Stimulated activated naive CD8-positive, alpha-beta T cell treated with anti-CD3 and anti-CD28 coated beads, Interleukin-15, Interleukin-2, amounts not matched to agents 100 ng/mL and 50 ng/mL, for 24 hours (primary cell): ENCODE measurements at regions not wholly inside any gene's neighbourhood (a gene's known extent, or its start where the extent isn't known, plus 50 kb on each side); places are given as distances from the start of the nearest gene placed in this dataset.
A peak's percentile ranks its signal among the peaks of the same experiment; 100 is the strongest.
"Not testable (repeated sequence)": the region's sequence is repeated elsewhere in the genome, so short reads cannot be mapped to it uniquely, and the experiment has no call there.

ENCODE experiments used
- H3K27ac Mint-ChIP-seq: one replicate; pipeline ENCODE4 v1.8.0; 2021; ENCODE audit warnings: mild to moderate bottlenecking, mixed read lengths
- H3K27me3 Mint-ChIP-seq: one replicate; pipeline ENCODE4 v1.8.0; 2021; ENCODE audit warnings: mixed read lengths
- H3K36me3 Mint-ChIP-seq: one replicate; pipeline ENCODE4 v1.8.0; 2021; ENCODE audit warnings: low read depth, mixed read lengths
- H3K4me1 Mint-ChIP-seq: one replicate; pipeline ENCODE4 v1.8.0; 2021; ENCODE audit warnings: low read depth, mixed read lengths
- H3K4me3 Mint-ChIP-seq: one replicate; pipeline ENCODE4 v1.8.0; 2021; ENCODE audit warnings: mild to moderate bottlenecking, mixed read lengths
- H3K9me3 Mint-ChIP-seq: one replicate; pipeline ENCODE4 v1.8.0; 2021; ENCODE audit warnings: mixed read lengths

DNA sequence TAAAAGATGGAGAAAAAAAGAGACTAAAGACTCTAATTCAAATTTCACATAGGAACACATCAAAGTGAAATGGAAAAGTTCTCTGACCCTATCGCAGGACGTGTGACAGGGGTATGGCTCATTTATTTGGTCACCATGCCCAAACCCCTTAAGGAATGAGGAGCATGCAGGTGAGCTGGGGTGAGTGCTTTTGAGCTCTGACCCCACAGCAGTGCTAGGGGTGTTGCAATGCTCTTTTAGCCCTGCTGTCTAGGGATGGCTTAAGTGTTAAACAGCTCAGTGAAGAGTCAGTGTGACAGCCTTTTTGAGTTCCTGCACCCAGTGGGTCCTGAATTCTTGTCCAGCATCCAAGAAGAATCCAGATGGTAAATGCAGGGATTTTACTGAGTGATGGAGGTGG, 143.0 kb upstream of the ANKRD55 start:
- no peaks in the 10 kb centered on the region for H3K36me3 Mint-ChIP-seq
- no peak overlapping the region for H3K4me3 Mint-ChIP-seq
- no peaks in the 10 kb centered on the region for H3K27me3 Mint-ChIP-seq
- peaks cover 3% of the 10 kb centered on the region for H3K9me3 Mint-ChIP-seq
- no peak overlapping the region for H3K27ac Mint-ChIP-seq
- H3K4me1 Mint-ChIP-seq: no peaks in the 10 kb centered on the region

DNA sequence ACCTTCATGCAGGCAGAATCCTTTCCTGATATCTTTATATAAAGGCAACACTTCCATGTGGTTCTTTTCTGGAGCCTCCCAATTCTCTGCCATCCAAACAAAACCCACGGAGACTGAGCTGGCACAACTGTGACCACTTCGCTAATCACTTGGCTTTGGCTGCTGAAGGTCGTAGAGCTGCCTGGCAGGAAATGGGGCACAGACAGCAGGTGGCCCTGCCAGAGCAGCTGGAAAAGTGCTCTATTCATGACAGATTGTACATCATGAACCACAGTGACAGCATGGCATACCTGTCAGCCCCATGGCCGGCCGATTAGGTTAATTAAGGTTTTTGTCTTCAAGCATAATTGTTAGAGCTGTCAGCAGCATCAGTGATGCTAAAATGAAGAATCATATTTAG, 141.9 kb upstream of the ANKRD55 start:
- peaks cover 3% of the 10 kb centered on the region for H3K9me3 Mint-ChIP-seq
- no peak overlapping the region for H3K27ac Mint-ChIP-seq
- H3K27me3 Mint-ChIP-seq: no peaks in the 10 kb centered on the region
- H3K4me3 Mint-ChIP-seq: no peak overlapping the region
- no peaks in the 10 kb centered on the region for H3K36me3 Mint-ChIP-seq
- no peaks in the 10 kb centered on the region for H3K4me1 Mint-ChIP-seq

DNA sequence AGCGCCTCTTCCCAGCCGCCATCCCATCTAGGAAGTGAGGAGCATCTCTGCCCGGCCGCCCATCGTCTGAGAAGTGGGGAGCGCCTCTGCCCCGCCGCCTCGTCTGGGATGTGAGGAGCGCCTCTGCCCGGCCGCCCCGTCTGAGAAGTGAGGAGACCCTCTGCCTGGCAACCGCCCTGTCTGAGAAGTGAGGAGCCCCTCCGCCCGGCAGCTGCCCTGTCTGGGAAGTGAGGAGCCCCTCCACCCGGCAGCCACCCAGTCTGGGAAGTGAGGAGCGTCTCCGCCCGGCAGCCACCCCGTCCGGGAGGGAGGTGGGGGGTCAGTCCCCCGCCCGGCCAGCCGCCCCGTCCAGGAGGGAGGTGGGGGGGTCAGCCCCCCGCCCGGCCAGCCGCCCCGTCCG, 139.4 kb upstream of the ANKRD55 start:
- H3K4me1 Mint-ChIP-seq, H3K4me3 Mint-ChIP-seq, H3K9me3 Mint-ChIP-seq, H3K36me3 Mint-ChIP-seq, H3K27me3 Mint-ChIP-seq, H3K27ac Mint-ChIP-seq: not testable (repeated sequence)

DNA sequence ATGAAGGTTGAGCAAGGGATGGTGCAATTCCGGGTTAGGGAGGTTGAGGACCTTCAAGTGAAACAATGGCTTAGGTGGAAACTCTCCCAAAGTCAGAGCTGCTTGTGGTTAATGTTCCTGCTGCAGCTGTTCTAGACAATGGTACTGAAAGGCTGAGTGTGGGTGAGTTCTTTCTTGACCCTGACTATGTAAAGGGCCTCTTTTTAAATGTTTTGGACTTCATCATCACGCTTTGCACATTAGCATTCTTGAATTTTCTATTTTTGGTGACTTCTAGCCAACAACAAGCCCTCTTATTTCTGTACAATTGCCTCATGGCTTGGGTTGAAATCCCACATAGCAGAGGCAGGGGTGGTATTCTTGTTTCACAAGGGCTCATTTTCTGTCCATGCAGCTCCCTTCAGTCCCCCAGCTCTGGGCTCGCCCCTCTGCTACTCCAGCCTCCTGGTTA, 136.3 kb upstream of the ANKRD55 start:
- Mint-ChIP-seq H3K36me3 (no peaks in the 10 kb centered on the region), H3K27ac (no peak overlapping the region), H3K9me3 (no peaks in the 10 kb centered on the region), H3K27me3 (no peaks in the 10 kb centered on the region), H3K4me1 (no peaks in the 10 kb centered on the region), H3K4me3 (no peak overlapping the region)

DNA sequence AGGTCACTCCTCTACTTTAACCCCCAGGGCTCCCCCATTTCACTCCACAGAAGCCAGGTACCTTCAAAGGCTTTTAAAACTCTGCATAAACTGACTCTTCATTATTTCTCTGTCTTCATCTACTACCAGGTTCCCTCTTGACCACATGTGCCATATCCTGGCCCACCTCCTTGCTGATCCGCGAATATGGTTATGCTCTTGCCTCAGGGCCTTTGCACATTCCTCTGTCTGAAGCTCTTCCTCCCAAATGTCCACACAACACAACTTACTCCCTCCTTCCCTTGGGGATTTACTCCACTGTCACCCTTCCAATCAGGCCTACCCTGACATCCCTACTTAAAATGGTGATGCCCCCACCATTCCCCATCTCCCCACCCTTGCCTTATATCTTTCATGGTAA, 134.6 kb upstream of the ANKRD55 start:
- Mint-ChIP-seq H3K27me3 (no peaks in the 10 kb centered on the region), H3K9me3 (no peaks in the 10 kb centered on the region), H3K4me3 (no peak overlapping the region)

DNA sequence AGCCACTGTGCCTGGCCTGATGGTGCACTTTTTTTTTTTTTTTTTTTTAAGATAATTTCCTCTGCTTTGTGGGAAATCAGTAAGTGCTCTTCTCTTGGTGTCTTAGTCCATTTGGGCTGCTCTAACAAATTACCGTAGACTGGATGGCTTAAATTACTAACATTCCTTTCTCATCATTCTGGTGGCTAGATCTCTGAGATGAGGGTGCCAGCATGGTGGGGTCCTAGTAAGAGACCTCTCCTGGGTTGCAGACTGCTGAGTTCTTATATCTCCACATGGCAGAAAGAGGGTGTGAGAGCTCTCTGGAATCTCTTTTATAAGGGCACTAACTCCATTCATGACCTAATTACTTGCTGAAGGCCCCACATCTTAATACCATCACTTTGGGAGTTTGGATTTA, 133.9 kb upstream of the ANKRD55 start:
- Mint-ChIP-seq H3K4me1 (no peaks in the 10 kb centered on the region), H3K27ac (no peak overlapping the region), H3K27me3 (no peaks in the 10 kb centered on the region), H3K36me3 (no peaks in the 10 kb centered on the region), H3K4me3 (no peak overlapping the region), H3K9me3 (no peaks in the 10 kb centered on the region)

More for the DNA sequence above, 134.6 kb upstream of the ANKRD55 start:
- no peaks in the 10 kb centered on the region for H3K36me3 Mint-ChIP-seq
- H3K27ac Mint-ChIP-seq: no peak overlapping the region
- H3K4me1 Mint-ChIP-seq: no peaks in the 10 kb centered on the region

DNA sequence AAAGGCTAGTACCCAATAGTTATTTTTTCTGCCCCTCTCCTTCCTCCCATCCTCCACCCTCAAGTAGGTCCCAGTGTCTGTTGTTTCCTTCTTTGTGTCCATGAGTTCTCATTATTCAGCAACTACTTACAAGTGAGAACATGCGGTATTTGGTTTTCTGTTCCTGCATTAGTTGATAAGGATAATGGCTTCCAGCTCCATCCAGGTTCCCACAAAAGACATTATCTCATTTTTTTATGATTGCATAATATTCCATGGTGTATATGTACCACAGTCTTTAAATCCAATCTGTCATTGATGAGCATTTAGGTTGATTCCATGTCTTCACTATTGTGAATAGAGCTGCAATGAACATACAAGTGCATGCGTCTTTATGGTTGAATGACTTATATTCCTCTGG, 128.3 kb upstream of the ANKRD55 start:
- no peaks in the 10 kb centered on the region for H3K36me3 Mint-ChIP-seq
- peaks cover 5% of the 10 kb centered on the region for H3K9me3 Mint-ChIP-seq
- no peak overlapping the region for H3K4me3 Mint-ChIP-seq
- peaks cover 16% of the 10 kb centered on the region for H3K4me1 Mint-ChIP-seq
- no peak overlapping the region for H3K27ac Mint-ChIP-seq
- no peaks in the 10 kb centered on the region for H3K27me3 Mint-ChIP-seq

DNA sequence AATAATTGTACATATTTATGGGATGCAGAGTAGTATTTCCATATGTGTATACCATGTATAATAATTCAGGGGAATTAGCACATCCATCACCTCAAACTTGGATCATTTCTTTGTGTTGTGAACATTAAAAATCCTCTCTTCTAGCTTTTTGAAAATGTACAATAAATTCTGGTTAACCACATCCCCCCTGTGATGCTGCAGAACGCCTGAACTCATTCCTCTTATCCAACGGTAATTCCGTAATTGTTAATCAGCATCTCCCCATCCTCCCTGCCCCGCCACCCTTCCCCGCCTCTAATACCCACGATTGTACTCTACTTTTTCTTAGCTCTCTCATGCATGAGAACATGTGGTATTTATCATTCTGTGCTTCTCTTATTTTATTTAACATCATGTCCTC, 127.7 kb upstream of the ANKRD55 start:
- Mint-ChIP-seq H3K27me3 (no peaks in the 10 kb centered on the region), H3K4me1 (peaks cover 16% of the 10 kb centered on the region), H3K36me3 (no peaks in the 10 kb centered on the region), H3K27ac (no peak overlapping the region), H3K4me3 (no peak overlapping the region), H3K9me3 (peaks cover 5% of the 10 kb centered on the region)

DNA sequence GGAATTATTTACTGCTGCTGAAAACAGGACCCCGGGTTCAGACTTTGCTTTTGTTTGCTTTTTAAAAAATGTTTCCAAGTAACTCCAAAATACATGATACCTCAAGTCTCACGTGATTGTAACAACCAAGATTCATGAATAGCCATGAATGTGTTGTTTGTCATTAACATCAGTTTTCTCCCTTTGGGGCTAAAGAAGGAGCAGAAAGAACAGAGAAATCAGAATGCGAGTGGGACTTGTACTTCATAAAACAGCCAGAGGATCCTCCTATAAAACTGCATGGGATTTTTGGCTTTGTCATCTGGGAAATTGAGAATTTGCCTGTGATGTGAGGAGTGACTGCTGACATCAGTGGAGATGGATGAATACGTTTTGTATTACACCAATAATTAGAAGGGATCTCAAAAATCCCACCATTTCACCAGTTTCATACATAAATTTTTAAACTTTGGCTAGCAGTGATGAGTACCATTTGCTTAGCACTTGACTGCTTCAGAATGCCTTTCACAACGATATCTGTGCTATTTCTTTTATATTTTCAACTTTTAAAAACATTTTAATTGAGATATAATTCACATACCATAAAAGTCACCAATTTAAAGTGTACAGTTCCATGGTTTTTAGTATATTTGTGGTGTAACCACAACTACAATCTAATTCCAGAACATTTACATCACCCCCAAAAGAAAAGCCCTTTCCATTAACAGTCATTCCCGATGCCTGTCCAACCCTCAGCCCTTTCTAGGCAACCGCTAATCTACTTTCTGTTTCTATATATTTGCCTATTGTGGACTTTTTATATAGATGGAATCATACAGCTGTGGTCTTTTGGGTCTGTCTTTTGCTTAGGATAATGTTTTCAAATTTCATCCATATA, 126.9 kb upstream of the ANKRD55 start:
- H3K27me3 Mint-ChIP-seq: no peaks in the 10 kb centered on the region
- H3K4me1 Mint-ChIP-seq: peaks cover 16% of the 10 kb centered on the region
- H3K9me3 Mint-ChIP-seq: peaks cover 5% of the 10 kb centered on the region
- no peak overlapping the region for H3K4me3 Mint-ChIP-seq
- no peaks in the 10 kb centered on the region for H3K36me3 Mint-ChIP-seq
- no peak overlapping the region for H3K27ac Mint-ChIP-seq

DNA sequence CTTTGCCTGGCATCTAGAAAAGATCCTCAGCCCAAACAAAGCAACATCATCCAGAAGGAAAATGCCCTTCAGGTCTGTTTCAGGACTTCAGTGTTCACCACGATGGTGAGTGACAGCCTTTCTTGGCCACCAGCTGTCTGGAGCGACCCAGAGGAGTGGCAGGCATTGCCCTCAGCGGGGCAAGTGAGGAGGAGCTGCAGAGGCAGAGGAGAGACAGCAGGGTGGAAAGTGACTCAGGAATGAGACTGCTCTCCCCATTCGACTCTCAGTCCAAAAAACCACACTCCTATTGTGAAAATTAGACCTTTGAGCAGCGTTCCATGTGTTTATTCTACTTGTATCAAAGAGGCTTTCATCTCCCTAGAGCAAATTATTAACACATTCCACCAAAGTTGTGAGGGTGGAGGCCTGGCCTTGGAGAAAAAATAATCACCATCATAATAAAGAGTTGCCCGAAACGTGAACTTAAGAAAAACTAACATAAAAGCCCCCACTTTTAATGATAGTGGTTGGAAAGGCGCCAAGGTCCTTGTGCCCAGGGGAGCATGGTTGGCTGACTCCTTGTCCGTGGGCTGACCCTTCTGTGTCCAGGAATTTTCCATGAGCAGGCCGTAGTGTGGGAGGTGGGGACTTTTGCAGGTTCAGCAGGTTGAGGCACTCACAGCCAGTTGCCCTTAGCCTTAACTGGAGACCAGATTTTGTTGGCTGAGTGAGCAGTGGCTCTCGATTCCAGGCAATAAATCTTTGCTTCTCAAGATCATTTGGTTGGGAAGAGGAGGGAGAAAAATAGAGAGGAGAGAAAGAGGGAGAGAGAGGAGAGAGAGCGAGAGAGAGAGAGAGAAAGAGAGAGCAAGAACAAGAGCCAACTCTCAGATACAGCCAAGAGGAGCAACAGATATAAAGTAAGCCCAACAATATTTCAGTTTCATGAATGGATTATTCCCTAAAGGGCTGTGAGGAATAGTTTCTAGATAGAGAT, 125.9 kb upstream of the ANKRD55 start:
- no peak overlapping the region for H3K4me3 Mint-ChIP-seq
- peaks cover 5% of the 10 kb centered on the region for H3K9me3 Mint-ChIP-seq
- H3K36me3 Mint-ChIP-seq: no peaks in the 10 kb centered on the region
- no peak overlapping the region for H3K27ac Mint-ChIP-seq
- no peaks in the 10 kb centered on the region for H3K27me3 Mint-ChIP-seq
- peaks cover 26% of the 10 kb centered on the region for H3K4me1 Mint-ChIP-seq

DNA sequence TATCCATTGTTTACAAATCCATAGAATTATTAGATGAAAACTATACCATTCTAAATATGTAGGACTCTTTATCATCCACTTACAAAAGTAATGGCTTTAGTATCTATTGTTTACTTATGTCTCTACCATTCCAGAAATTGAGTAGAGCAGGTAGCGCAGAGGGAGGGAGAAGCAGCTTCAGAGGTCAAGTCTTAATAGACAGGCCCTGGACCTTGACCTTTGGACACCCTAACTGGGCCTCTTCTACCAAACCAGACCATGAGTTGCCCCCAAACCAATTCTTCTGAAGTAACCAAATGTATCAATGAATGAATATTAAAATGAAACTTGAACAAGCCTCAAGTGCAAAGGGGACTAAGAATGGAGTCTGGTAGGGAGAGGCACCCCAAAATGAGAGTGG, 124.9 kb upstream of the ANKRD55 start:
- H3K27me3 Mint-ChIP-seq: no peaks in the 10 kb centered on the region
- H3K36me3 Mint-ChIP-seq: no peaks in the 10 kb centered on the region
- H3K9me3 Mint-ChIP-seq: peaks cover 5% of the 10 kb centered on the region
- peaks cover 33% of the 10 kb centered on the region for H3K4me1 Mint-ChIP-seq
- H3K27ac Mint-ChIP-seq: no peak overlapping the region
- H3K4me3 Mint-ChIP-seq: no peak overlapping the region

DNA sequence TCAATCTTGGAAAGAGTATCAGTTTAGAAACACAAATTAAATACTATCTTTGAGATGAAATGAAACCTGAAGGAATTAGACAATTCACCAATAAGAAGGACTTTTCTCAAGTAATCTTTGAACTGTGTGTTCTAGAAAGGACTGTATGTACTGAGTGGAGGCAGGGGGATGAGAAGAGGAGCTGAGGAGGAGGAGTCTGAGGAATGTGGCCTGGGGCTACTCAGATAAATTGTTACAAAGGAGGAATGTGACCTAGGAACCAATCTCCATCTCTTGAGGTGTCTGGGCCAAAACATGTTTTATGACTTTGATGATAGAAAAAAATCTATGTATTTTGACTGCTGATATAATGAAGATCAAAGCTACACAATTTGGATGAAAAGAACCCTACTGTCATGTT, 124.3 kb upstream of the ANKRD55 start:
- no peak overlapping the region for H3K4me3 Mint-ChIP-seq
- H3K27me3 Mint-ChIP-seq: no peaks in the 10 kb centered on the region
- H3K36me3 Mint-ChIP-seq: no peaks in the 10 kb centered on the region
- peaks cover 39% of the 10 kb centered on the region for H3K4me1 Mint-ChIP-seq
- no peak overlapping the region for H3K27ac Mint-ChIP-seq
- H3K9me3 Mint-ChIP-seq: peaks cover 5% of the 10 kb centered on the region

DNA sequence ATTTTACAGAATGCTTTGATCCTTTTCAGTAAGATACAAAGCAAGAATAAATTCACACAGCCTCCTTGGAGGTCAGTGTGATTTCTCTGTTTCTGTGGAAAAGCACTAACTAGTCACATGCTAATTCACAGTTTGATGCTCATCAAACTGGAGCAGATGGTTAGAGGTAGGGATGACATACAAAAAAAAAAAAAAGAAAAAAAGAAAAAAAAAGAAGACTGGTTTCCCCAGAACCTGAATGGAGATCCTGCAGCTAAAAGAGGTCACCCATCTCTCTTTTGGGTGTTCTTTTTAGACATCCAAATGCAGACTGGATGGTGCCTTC, 123.7 kb upstream of the ANKRD55 start:
- H3K4me1 Mint-ChIP-seq: peaks cover 45% of the 10 kb centered on the region
- H3K9me3 Mint-ChIP-seq: peaks cover 5% of the 10 kb centered on the region
- no peak overlapping the region for H3K27ac Mint-ChIP-seq
- no peaks in the 10 kb centered on the region for H3K27me3 Mint-ChIP-seq
- no peak overlapping the region for H3K4me3 Mint-ChIP-seq
- no peaks in the 10 kb centered on the region for H3K36me3 Mint-ChIP-seq

DNA sequence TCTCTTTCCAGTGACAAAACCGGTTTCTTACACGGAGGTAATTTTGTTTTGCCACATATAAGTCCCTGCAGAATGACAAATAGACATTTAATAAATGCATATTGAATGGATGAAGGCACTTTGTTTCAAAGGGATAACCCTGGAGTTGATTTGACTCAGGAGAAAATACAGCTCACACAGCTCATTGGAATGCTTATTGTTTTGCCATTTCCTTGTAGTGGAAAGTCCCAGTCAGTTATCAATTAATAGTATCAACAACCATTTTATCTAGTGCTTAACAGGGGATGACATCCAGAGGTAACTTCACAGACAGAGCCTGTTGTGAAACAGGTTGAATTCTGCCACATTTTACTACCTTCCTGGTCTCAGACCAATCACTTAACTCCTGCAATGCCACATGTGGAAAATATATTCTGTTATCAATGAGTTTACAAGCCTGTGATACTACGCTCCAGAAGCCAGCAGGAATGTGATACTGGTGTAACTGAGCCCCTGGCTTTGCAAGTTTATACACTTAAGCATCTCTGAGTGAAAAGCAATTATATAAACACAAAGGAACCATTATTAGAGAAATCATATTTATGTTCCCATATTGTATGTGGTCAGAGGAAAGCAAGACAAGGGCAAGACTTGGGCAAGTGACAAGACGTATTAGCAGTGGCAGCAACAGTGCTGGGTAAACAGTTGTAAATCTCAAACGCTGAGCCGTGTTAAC, 123.1 kb upstream of the ANKRD55 start:
- Mint-ChIP-seq H3K27ac (no peak overlapping the region), H3K4me1 (peaks cover 45% of the 10 kb centered on the region), H3K27me3 (no peaks in the 10 kb centered on the region), H3K9me3 (no peaks in the 10 kb centered on the region), H3K4me3 (no peak overlapping the region), H3K36me3 (no peaks in the 10 kb centered on the region)

DNA sequence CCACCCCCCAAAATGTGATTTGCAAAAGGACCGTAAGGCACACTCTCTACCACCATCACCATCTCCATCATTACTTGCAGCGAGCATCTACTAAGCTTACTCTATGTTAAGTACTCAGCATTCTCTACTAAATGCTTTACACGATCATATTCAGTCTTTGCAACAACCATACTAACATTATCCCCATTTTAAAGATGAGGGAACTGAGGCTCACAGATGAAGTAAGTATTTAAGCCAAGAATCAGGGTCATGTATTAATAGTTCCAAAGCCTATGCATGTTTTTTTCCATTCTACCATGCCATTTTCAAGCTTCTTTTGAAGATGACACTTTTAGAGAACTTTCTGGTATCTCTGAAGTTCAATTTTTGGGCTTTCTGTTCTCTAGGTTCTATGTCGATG, 121.7 kb upstream of the ANKRD55 start:
- Mint-ChIP-seq H3K36me3 (no peaks in the 10 kb centered on the region), H3K27ac (peak overlapping the region; percentile 43), H3K4me3 (no peak overlapping the region), H3K9me3 (no peaks in the 10 kb centered on the region), H3K27me3 (no peaks in the 10 kb centered on the region), H3K4me1 (peaks cover 53% of the 10 kb centered on the region)
